Small intestine (tissue), 7 donors: ENCODE measurements at regions not wholly inside any gene's neighbourhood (a gene's known extent, or its start where the extent isn't known, plus 50 kb on each side); places are given as distances from the start of the nearest gene placed in this dataset.
"Not testable (repeated sequence)": the region's sequence is repeated elsewhere in the genome, so short reads cannot be mapped to it uniquely, and the experiment has no call there.

Experiments
- DNase-seq, 2 donors: peaks; one replicate each; pipeline versions ENCODE4 v3.0.0 to v3.0.0-alpha.2; 2013
- FAIRE-seq: peaks from 2 replicates; lab custom pipeline; 2012; peaks lifted over from hg19 to GRCh38; lab: Jason Lieb, UNC
- H3K27ac ChIP-seq, 3 donors: one replicate each; pipeline ENCODE4 v1.5.1; 2013; ENCODE audit warnings: low read length in 2 of 3, mild to moderate bottlenecking in 2 of 3, control low read depth in 1 of 3, inconsistent platforms in 1 of 3, low read depth in 1 of 3, moderate library complexity in 1 of 3
- H3K27me3 ChIP-seq, 3 donors: one replicate each; pipeline ENCODE4 v1.6.1; 2013; ENCODE audit warnings: low read length in 3 of 3, inconsistent platforms in 1 of 3; ENCODE audit not compliant: control insufficient read depth in 3 of 3, insufficient read depth in 3 of 3
- H3K36me3 ChIP-seq, 3 donors: one replicate each; pipeline ENCODE4 v1.6.1; 2013; ENCODE audit warnings: low read length in 3 of 3, inconsistent platforms in 1 of 3, low read depth in 1 of 3, mild to moderate bottlenecking in 1 of 3, moderate library complexity in 1 of 3; ENCODE audit not compliant: control insufficient read depth in 3 of 3, insufficient read depth in 2 of 3
- H3K4me1 ChIP-seq, 3 donors: one replicate each; pipeline ENCODE4 v1.6.1; 2013; ENCODE audit warnings: low read length in 2 of 3, inconsistent platforms in 1 of 3, low read depth in 1 of 3, mild to moderate bottlenecking in 1 of 3, moderate library complexity in 1 of 3; ENCODE audit not compliant: control insufficient read depth in 3 of 3, insufficient read depth in 2 of 3
- H3K4me3 ChIP-seq, 3 donors: one replicate each; pipeline ENCODE4 v1.5.1; 2013; ENCODE audit warnings: low read length in 3 of 3, control low read depth in 1 of 3, inconsistent platforms in 1 of 3, low read depth in 1 of 3, mild to moderate bottlenecking in 1 of 3, moderate library complexity in 1 of 3
- H3K9me3 ChIP-seq, 2 donors: one replicate each; pipeline ENCODE4 v1.6.1; 2013; ENCODE audit warnings: low read depth in 1 of 2, low read length in 1 of 2; ENCODE audit not compliant: control insufficient read depth in 2 of 2, insufficient read depth in 1 of 2
- WGBS, 3 donors: extraction: QIAGEN DNeasy Blood & Tissue Kit; methylation state at CpG; one replicate each; pipeline ENCODE4 v1.1.7; 2013; 5-methylcytosine and 5-hydroxymethylcytosine counted together
- donor health status: healthy with polysubstance abuse.
- donor health status: control.
- donor health status: control.
- donor health status: Bipolar disorder and iron deficiency.
- donor health status: healthy.

- Histone ChIP-seq H3K9me3 (no peaks in the 10 kb centered on the region), H3K4me3 (no peak overlapping the region), H3K27ac (no peak overlapping the region), H3K36me3 (no peaks in the 10 kb centered on the region), H3K4me1 (no peaks in the 10 kb centered on the region), H3K27me3 (no peaks in the 10 kb centered on the region)
- FAIRE-seq: no peak
- no peak for DNase-seq
- 88 to 93% (median 89%) methylated on average over 4 of the region's 4 CpGs for WGBS, 3 donors
Measured at GRCh38 chr2:180596453-180596852, 384.0 kb upstream of the UBE2E3 start.

- no peak for DNase-seq
- no peaks in the 10 kb centered on the region for H3K9me3 ChIP-seq
- FAIRE-seq: no peak
- no peaks in the 10 kb centered on the region for H3K36me3 ChIP-seq
- WGBS, 3 donors: 84 to 91% (median 91%) methylated on average over 1 of the region's 1 CpG
- H3K4me1 ChIP-seq: no peaks in the 10 kb centered on the region
- H3K4me3 ChIP-seq: no peak overlapping the region
- no peak overlapping the region for H3K27ac ChIP-seq
- no peaks in the 10 kb centered on the region for H3K27me3 ChIP-seq
Measured at GRCh38 chr2:180591947-180592346, 388.5 kb upstream of the UBE2E3 start.

- not testable (repeated sequence) for H3K9me3 ChIP-seq, H3K27me3 ChIP-seq, FAIRE-seq, H3K27ac ChIP-seq, H3K4me1 ChIP-seq, H3K4me3 ChIP-seq, H3K36me3 ChIP-seq, DNase-seq
- 61 to 78% (median 64%) methylated on average over 11 of the region's 11 CpGs for WGBS, 3 donors
Measured at GRCh38 chr2:180591093-180591781, 389.2 kb upstream of the UBE2E3 start.

GRCh38 chr2:180583441-180584140 lies 396.8 kb upstream of the UBE2E3 start:
- 69 to 78% (median 76%) methylated on average over 2 of the region's 2 CpGs for WGBS, 3 donors
- H3K9me3 ChIP-seq: no peaks in the 10 kb centered on the region
- FAIRE-seq: no peak
- no peaks in the 10 kb centered on the region for H3K4me1 ChIP-seq
- no peaks in the 10 kb centered on the region for H3K27me3 ChIP-seq
- no peak for DNase-seq
- H3K27ac ChIP-seq: no peak overlapping the region
- no peaks in the 10 kb centered on the region for H3K36me3 ChIP-seq
- no peak overlapping the region for H3K4me3 ChIP-seq

- Histone ChIP-seq H3K27me3 (no peaks in the 10 kb centered on the region), H3K27ac (no peak overlapping the region), H3K36me3 (no peaks in the 10 kb centered on the region), H3K4me3 (no peak overlapping the region), H3K4me1 (no peaks in the 10 kb centered on the region), H3K9me3 (no peaks in the 10 kb centered on the region)
- FAIRE-seq: no peak
- WGBS, 3 donors: 59 to 85% (median 60%) methylated on average over 2 of the region's 2 CpGs
- DNase-seq: no peak
Measured at GRCh38 chr2:180579388-180579787, 401.0 kb upstream of the UBE2E3 start.

GRCh38 chr2:180578441-180578840 lies 402.0 kb upstream of the UBE2E3 start:
- Histone ChIP-seq H3K4me3 (no peak overlapping the region), H3K9me3 (no peaks in the 10 kb centered on the region), H3K27me3 (no peaks in the 10 kb centered on the region), H3K4me1 (no peaks in the 10 kb centered on the region), H3K27ac (no peak overlapping the region), H3K36me3 (no peaks in the 10 kb centered on the region)
- DNase-seq: no peak
- no peak for FAIRE-seq
- WGBS, 3 donors: 81 to 91% (median 86%) methylated on average over 1 of the region's 1 CpG

- FAIRE-seq (no peak), DNase-seq (no peak)
- no peak overlapping the region for H3K4me3 ChIP-seq
- H3K27me3 ChIP-seq: no peaks in the 10 kb centered on the region
- 24 to 56% (median 36%) methylated on average over 3 of the region's 3 CpGs for WGBS, 3 donors
- no peaks in the 10 kb centered on the region for H3K36me3 ChIP-seq
- no peak overlapping the region for H3K27ac ChIP-seq
- H3K9me3 ChIP-seq: no peaks in the 10 kb centered on the region
- no peaks in the 10 kb centered on the region for H3K4me1 ChIP-seq
Measured at GRCh38 chr2:180577567-180577966, 402.8 kb upstream of the UBE2E3 start.

- DNase-seq: no peak
- Histone ChIP-seq H3K27ac (no peak overlapping the region), H3K36me3 (no peaks in the 10 kb centered on the region), H3K4me1 (no peaks in the 10 kb centered on the region), H3K4me3 (no peak overlapping the region), H3K27me3 (no peaks in the 10 kb centered on the region), H3K9me3 (no peaks in the 10 kb centered on the region)
- WGBS, 3 donors: 54 to 59% (median 58%) methylated on average over 3 of the region's 3 CpGs
- FAIRE-seq: no peak
Measured at GRCh38 chr2:180573951-180574350, 406.5 kb upstream of the UBE2E3 start.
